LoVo (cell line): ENCODE measurements at regions not wholly inside any gene's neighbourhood (a gene's known extent, or its start where the extent isn't known, plus 50 kb on each side); places are given as distances from the start of the nearest gene placed in this dataset.
"Not testable (repeated sequence)": the region's sequence is repeated elsewhere in the genome, so short reads cannot be mapped to it uniquely, and the experiment has no call there.

Experiments used
- DNase-seq: peaks from one replicate; pipeline ENCODE4 v3.0.0-alpha.2; 2016; ENCODE audit warnings: low spot score

DNA sequence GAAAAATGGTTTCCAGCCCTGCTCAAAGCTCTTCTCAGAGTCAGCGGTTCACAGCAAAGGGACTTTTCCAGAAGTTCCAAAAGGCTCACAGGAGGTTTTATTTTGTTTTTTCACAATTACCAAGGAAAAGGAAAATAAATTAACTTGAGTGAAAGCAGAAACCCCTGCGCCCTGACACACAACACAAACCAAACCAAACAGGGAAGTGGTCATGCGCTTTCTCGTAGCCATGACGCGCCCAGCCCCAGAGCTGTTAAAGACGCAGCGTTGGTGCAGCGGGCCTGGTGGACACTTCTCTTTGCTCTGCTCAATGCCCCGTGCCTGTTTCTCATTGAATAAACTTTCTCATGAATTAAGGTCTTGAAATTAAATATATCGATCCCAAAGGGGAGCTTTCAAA lies 134.4 kb upstream of the LYZL2 start:
- no peak for DNase-seq

DNA sequence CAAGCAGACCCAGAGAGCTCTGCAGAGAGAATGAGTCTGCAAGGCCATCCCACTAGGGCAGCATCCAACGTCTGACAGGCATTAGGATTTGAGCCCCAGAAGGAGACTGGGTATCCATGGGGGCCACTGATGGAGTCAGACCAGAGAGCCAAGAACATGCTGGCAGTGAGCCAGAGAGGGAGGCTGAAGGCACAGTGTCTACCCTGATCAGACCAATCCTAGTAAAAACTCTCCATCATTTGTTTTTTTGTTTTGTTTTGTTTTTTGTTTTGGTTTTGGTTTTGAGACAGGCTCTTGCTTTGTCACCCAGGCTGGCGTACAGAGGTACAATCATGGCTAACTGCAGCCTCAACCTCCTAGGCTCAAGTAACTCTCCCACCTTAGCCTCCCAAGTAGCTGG lies 133.1 kb upstream of the LYZL2 start:
- no peak for DNase-seq

DNA sequence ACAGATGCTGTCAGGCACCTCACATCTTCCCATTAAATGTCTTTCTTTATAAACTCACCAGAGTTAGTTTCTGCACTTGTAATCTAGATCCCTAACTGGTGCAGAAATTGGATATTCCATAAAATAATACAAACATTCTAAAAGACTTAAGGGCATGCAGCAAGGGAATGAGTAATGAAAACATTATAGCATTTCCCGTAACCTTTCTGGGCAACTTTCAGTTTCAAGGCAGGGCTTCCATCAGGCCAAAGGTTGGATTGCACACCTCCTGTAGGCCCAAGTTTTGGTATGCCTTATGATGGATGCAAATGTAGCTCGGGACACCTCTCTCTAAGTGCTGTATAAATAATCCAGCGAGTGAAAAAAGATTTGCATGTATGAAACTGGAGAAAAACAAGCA lies 129.9 kb upstream of the LYZL2 start:
- no peak for DNase-seq

DNA sequence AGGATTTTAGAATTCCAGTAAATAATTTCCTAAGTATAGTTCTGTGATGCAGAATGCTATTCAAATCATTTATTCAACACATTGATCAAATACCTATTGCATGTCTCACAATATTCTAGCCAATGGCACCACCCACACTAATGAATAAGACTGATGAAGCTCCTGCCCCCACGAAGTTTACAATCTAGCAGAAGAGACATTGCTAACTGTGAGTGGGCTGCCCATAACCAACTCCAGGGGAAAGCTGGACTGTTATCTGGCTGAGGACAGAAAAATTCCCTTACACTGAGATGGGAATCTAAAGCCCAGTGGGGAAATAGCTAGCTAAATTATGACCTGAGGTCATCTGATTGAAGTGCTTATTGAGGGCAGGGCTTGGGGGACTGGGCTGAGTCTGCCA lies 128.8 kb upstream of the LYZL2 start:
- DNase-seq = no peak

DNA sequence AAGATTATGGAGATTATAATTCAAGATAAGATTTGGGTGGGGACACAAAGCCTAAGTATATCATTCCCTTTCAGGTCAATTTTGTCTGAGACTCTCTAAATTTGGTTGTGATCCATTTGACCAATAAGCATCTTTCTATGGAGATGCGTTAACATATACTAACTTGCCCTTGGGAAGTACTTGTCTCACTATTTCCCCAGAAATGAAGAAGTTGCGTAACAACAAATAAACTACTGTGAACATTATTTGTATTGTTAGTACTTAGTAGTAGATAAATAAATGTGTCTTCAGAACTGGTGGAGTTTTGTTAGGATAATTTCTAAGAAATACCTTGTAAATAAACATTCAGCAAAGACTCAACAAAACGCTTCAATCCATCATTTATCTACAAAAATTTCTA lies 127.3 kb upstream of the LYZL2 start:
- DNase-seq = no peak

DNA sequence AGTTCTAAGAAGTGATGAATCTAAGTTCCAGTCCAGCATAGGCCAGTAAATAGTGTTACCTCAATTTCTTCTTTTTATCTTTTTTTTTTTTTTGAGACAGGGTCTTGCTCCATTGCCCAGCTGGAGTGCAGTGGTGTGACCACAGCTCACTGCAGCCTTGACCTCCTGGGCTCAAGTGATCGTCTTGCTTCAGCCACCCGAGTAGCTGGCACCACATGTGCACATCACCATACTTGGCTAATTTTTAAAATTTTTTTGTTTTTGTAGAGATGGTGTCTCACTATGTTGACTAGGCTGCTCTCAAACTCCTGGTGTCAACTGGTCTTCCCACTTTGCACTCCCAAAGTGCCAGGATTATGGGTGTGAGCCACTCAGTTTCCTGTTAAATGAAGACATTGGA lies 126.6 kb upstream of the LYZL2 start:
- DNase-seq = no peak

DNA sequence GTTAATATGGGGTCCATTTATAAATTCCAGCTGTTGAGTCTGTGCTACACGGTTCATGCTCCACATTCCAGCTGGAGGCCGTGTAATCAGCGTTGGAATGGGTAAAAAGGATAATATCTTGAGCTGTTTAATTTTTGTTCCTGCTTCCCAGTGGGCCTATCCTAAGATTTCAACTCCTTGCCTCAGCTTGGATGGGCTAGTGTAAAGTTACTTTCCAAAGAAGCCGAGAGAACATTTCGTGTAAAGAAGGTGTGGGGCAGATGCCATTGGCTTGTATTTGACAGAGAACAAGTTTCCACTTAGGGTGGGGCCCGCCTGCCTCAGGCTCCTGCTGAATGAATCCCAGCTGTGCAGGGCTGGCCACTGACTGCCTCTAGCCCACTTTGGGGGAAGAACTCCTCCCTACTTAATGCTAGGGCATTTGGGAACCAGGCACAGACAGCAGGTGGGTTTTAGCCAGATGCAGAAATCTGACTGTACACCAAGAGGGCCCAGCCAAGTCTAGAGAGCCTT lies 125.9 kb upstream of the LYZL2 start:
- DNase-seq = no peak

DNA sequence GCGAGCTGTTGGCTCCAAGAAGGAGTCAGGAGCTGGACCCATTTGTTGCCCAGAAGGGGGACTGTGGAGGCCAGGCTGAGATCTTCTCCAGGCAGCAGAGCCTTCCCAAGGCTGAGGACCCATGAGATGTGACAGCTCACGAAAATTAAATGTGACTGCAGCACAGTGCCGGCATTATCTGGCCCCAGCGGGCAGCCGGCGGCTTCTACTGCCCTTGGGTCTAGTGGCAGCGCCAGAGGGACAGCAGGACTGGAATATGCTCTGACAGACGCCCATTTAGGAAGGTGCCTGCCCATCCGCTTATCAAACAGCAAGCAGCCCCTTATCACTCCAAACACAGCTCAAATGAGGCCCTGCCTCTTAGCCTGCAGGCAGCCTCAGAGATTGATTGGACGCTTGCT lies 122.9 kb upstream of the LYZL2 start:
- DNase-seq = no peak

DNA sequence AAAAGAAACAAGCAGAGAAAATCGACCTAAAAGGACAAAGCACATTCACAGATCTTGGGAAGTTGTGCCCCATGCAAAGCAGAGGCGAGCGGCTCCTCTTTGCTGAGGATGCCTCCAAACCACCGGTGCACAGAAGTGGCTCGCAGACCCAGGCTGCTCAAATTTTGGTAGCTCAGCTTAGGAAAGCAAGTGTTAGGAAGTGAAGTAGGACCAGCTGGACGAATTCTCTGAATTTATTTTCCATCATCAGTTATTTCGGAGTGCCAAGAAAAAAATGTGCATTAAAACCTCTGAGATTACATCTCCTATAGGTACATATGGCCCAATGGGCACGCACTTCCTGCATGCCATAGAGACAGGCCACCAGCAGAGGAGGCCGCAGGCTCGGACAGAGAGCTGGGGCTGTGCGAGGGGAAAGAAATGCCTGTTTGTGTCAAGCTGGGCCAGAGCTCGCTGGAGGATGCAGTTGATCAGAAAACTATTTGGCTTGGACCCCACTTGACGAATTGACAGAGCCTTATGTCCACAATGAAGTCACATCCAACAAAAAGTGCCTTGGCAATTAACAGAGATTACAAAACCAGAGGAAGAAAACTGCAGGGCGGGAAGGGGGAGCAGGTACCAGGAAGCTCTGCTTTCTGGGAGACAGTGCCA lies 122.3 kb upstream of the LYZL2 start:
- peak; percentile 70 for DNase-seq

DNA sequence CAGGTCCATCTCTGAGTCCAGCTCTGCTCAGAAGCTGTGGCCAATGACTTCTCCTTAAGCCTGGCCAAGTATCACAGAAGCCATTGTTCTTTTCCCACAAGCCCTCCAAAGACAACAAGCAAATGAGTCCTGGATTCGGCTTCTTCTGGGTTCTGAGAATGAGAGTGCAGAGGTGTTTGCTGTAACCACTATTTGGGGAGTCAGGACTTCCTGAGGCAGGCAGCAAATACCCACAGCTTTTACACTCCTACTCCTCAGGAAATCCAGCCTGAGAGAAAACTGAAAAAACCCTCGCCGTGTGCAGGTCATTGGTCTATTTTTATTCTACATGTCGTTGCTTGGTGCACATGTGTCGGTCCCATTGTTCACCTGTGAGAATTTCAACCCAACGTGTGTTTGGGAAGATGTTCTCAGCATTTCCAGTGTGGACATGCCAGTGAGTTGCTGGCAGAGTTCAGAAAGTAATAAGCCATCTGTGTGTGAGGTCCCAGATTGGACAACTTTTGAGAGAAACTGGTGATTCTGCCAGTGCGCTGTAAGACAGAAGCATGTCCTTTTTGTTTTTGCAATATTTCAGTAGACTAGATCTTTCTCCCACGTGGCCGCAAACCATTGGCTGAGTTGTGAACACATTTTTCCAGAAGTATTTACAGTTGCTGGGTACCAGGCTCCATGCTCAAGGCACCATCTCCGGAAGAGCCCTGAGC lies 121.6 kb upstream of the LYZL2 start:
- DNase-seq = no peak

DNA sequence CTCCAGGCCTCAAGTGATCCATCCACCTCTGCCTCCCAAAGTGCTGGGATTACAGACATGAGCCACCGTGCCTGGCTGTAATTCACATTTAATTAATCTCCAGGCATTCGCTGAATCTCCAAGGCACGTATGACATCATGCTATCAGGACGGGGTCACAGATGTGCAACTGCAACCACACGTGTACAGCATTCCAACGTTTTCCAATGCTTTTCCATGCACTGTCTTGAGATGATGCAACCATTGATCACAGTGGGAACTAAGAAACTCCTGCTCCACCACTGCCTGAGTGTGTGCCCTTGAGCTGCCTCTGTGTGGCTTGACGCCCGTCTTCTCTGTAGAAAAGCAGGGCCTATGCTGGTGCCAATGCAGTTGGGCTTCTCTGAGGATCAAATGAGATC lies 119.8 kb upstream of the LYZL2 start:
- DNase-seq = no peak

DNA sequence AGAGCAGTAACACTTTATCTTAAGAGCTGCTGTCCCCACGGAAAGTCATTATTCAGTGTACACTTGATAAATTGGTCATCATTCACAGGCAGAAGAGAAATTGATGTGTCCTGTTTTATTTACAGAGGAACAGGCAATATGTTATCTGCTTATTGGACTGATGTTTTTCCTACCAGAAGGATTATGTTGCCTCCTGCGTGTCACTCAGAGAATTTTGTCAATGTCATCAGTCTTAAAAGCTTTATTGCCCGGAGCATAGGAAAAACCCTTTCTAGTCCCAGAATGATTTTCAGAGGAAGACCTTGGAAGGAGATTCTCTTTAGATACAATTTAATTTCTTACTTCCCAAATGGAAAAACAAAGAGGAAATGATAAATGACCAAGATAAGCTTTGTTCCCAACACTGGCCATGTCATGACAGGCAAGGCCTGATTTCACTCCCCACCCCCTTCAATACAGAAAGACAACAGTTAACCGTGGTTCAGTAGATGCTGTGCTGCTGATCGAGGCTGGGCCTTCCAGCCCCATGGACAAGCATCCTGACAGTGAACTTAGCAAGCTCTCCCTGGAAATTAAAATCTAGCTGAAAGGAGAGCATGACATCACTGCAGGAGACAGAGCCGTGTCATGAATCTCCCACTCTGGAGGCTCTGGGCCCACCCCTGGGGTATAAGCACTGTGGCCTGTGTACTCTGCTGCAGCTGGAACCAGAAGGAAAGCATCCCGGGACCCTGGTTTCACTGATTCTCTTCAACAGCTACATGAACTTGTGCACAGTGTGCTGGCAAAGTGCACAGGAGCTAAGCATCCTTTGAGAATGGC lies 118.8 kb upstream of the LYZL2 start:
- DNase-seq = no peak

DNA sequence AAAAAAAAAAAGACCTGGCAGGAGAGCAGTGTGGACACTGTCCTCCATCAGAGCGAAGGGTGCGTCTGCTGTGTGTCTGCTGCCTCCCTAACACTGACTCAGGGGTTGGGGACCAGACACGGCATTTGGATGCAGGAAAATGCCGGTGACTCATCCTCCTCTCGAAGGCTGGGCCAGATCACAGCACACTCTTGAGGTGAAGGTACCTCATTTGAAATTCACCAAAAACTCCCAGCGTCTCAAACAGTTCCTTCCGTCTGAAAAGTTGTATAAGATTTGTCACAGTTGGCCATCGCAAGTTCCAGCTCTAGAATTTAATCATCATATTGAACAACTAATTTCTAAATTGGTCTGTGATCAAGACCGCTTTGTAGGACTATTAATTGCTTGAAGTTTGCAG lies 118.1 kb upstream of the LYZL2 start:
- DNase-seq = no peak

DNA sequence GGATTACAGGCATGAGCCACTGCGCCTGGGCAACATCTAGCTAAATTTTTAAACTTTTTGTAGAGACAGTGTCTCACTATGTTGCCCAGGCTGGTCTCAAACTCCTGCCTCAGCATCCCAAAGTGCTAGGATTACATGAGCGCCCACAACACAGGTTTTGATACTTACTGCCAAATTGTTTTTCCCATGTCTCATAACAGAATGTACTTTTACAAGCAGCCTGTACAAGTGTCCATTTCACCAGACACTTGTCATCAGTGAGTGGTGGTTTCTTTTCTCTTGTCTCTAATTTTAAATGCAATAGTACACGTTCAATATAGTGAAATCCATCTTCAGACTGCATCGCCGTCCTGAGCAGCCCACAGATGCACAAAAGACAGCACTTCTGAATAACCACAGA lies 116.4 kb upstream of the LYZL2 start:
- no peak for DNase-seq

DNA sequence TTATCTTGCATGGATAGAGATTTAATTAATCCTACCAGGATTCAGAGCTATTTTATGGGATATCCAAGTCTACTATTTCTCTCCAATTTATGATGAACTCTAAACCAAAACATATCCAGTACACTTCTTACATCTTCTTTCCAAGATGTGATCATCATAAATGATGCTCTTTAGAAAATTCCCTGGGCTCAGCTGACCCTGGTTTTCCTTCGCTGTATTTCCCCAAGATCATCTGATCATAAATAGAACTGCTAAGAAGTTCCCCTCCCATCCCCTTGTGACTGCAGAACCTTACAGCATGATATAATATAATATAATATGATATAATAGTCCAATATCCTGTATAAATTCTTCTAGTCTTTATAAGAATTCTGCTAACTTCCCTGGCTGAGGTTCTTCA lies 114.6 kb upstream of the LYZL2 start:
- DNase-seq = no peak

DNA sequence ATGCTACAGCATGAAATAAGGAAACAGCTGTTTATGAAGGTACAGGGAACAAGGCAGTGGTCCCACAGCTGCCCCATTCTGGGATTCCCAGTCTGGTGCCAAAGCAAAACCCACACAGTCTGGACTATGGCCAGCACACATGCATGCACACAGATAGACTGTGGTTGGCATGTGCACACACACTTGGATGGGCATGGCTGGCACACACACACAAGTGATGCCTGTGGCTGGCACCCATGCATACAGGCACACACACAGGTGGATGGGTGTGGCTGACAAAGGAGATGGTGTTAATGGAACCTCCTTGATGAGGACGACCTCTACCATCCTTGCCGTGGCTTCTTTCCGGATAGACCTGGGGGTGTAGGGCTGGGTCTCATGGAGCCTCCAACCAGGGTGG lies 114.0 kb upstream of the LYZL2 start:
- no peak for DNase-seq

DNA sequence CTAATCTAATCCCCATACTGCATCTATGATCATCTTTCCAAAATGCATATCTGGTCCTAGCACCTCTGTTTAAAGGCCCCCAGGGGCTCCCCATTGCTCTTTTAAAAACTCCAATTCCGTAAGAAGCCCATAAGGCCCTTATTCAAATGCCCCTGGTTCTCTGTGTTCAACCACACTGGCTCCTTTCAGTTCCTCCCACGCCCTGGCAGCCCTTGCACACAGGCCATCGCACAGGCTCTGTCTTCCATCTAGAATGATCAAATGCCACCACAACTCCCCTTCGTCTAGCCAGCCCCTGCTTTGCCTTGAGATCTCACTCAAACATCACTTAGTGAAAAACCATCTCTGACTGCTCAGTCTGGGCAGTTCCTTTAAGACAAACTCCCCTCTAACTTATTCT lies 112.9 kb upstream of the LYZL2 start:
- DNase-seq = no peak

DNA sequence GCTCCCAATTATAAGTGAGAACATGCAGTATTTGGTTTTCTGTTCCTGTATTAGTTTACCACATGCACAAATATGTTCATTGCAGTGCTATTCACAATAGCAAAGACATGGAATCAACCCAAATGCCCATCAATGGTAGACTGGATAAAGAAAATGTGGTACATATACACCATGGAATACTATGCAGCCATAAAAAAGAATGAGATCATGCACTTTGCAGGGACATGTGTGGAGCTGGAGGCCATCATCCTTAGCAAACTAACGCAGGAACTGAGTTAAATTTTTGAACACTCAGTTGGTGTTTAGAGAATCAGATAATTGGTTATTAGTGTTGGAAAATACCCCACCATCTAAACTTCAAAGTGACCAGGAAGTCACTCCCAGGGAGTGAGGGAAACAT lies 111.2 kb upstream of the LYZL2 start:
- not testable (repeated sequence) for DNase-seq

DNA sequence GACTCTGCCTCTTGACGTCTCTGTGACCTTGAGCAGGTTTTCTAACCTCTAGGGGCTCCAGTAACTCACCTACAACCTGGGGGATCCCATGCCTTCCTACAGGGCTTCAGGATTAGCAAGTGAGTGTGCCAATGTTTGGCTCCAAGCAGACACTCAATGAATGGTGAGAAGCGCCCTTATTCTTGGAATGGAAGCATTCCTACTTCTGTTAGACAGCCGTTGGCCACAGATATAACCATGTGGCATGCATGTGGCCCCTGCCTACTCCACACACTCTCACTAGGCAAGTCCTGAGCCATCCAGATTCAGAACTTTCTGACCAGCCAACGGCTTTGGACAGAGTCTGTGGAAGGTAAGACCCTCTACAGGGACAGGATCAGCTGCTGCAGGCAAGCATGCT lies 108.9 kb upstream of the LYZL2 start:
- no peak for DNase-seq

DNA sequence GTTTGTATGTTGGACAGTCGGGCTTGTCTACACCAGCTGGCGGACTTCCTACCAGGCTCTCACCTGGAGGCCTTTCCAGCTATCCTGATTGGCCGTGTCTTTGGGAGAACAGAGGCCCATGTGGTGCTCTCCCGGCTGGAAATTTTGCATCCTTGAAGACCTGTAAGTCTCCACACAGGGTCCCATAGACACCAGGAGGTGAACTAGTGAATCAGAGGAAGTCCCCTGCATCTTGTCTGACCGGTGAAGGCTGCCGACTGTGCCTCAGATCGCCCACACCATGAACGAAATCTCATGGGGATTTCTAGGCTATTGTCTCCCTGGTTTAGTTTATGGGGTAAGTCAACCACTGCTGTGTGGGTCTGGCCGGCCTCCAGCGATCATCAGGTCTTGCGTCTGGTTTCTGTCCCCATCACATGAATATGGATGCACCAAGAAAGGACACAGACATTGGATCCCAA lies 108.4 kb upstream of the LYZL2 start:
- no peak for DNase-seq

DNA sequence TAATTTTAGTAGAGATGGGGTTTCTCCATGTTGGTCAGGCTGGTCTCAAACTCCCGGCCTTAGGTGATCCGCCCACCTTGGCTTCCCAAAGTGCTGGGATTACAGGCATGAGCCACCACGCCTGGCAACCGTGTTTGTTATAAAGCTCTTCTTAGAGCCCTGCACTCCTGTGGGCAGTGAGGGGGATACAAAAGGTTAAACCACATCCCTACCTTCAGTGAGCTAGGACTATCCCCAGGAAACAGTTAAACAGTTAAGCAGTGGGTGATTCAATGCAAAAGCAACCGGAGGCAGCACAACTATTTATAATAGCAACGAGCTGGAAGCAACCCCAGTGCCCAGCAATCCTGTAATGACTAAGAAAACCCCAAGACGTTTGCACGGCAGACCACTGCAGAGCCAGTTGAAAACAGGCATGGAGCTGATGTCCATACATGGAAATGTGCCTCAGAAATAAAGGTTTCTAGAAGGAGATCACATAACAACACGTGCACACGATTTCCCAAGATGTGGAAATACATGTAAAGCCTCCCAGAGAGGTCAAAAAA lies 107.2 kb upstream of the LYZL2 start:
- DNase-seq = peak; percentile 38

DNA sequence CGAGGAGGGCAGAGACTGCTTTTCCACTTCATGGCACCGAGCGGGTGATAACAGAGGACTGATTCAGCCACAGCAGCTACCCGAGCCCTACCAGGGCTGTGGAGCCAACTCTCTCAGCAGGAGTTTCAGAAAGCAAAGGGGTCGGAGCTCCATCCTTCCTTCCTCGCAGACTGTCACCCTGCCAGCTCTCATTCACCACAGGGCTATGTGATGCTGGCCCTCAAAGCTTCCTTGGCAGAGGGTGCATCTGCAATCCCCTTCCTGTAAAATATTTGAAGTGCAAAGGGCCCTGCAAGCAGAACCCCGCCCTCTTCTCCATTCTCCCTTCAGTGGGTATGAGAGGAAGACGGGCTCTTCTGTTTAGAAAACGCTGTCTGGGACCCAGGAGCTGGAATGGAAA lies 105.3 kb upstream of the LYZL2 start:
- no peak for DNase-seq

DNA sequence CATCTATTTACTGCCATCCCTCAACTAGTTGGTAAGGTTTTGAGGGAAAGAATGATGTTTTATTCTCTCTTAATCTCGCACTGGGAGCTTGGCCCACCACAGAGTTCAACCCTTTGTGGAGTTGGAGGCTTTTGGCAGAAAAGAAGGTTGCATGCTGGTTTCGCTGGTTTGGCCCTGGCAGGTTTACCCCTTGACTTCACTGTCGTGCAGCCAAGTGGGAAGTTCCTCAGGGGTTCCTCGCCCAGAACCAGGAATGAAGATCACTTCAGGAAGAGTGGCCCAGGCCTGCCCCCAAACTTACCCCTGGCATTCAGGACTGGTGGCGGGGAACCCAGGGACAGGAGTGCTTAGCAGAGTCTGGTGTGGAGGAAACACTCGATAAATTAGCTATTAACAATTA lies 103.1 kb upstream of the LYZL2 start:
- DNase-seq = no peak
